Neutrophil (primary cell): ENCODE measurements at regions not wholly inside any gene's neighbourhood (a gene's known extent, or its start where the extent isn't known, plus 50 kb on each side); places are given as distances from the start of the nearest gene placed in this dataset.

ENCODE experiments used
- H3K27ac ChIP-seq: fragments of 200-600 bp; sonication (generic); 2 replicates; pipeline ENCODE4 v1.5.1; 2016; ENCODE audit warnings: mild to moderate bottlenecking, moderate library complexity
- H3K27me3 ChIP-seq: fragments of 200-600 bp; sonication (generic); 2 replicates; pipeline ENCODE4 v1.6.0; 2016; ENCODE audit warnings: mild to moderate bottlenecking
- H3K36me3 ChIP-seq: fragments of 200-600 bp; sonication (generic); 2 replicates; pipeline ENCODE4 v1.5.1; 2017
- H3K4me1 ChIP-seq, 2 experiments: fragments of 200-600 bp in 1 of 2; sonication (generic) in 1 of 2; 1 replicate in 1 of 2; 2 replicates in 1 of 2; pipeline versions ENCODE4 v1.5.1 to v1.6.1; 2013 to 2016; ENCODE audit warnings: low read depth in 1 of 2, low read length in 1 of 2, mild to moderate bottlenecking in 1 of 2, moderate library complexity in 1 of 2; ENCODE audit not compliant: control insufficient read depth in 1 of 2, insufficient read depth in 1 of 2
- H3K4me3 ChIP-seq, 2 experiments: fragments of 200-600 bp in 1 of 2; sonication (generic) in 1 of 2; 1 replicate in 1 of 2; 2 replicates in 1 of 2; pipeline ENCODE4 v1.5.1; 2013 to 2016; ENCODE audit warnings: low read depth in 1 of 2, low read length in 1 of 2, mild to moderate bottlenecking in 1 of 2, moderate library complexity in 1 of 2
- H3K9me3 ChIP-seq: fragments of 200-600 bp; sonication (generic); 2 replicates; pipeline ENCODE4 v1.5.1; 2016
- TF ChIP-seq, protein P1 (sequence below): fragments of 200-600 bp; sonication (generic); IDR thresholded peaks from 2 replicates; pipeline ENCODE4 v1.5.1; 2016; ENCODE audit warnings: antibody characterized with exemption

- Histone ChIP-seq H3K27me3 (no peaks in the 10 kb centered on the region), H3K27ac (no peak overlapping the region), H3K4me1 (no peaks in the 10 kb centered on the region), H3K4me3 (no peak overlapping the region), H3K36me3 (no peaks in the 10 kb centered on the region), H3K9me3 (no peaks in the 10 kb centered on the region)
- TF ChIP-seq, protein P1, sequence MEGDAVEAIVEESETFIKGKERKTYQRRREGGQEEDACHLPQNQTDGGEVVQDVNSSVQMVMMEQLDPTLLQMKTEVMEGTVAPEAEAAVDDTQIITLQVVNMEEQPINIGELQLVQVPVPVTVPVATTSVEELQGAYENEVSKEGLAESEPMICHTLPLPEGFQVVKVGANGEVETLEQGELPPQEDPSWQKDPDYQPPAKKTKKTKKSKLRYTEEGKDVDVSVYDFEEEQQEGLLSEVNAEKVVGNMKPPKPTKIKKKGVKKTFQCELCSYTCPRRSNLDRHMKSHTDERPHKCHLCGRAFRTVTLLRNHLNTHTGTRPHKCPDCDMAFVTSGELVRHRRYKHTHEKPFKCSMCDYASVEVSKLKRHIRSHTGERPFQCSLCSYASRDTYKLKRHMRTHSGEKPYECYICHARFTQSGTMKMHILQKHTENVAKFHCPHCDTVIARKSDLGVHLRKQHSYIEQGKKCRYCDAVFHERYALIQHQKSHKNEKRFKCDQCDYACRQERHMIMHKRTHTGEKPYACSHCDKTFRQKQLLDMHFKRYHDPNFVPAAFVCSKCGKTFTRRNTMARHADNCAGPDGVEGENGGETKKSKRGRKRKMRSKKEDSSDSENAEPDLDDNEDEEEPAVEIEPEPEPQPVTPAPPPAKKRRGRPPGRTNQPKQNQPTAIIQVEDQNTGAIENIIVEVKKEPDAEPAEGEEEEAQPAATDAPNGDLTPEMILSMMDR, result no peak
Measured at GRCh38 chr1:208606959-208607358, 362.8 kb upstream of the PLXNA2 start.

- TF ChIP-seq, protein P1, result no peak
- Histone ChIP-seq H3K27ac (no peak overlapping the region), H3K36me3 (no peaks in the 10 kb centered on the region), H3K27me3 (no peaks in the 10 kb centered on the region), H3K9me3 (no peaks in the 10 kb centered on the region), H3K4me1 (no peaks in the 10 kb centered on the region), H3K4me3 (no peak overlapping the region)
Measured at GRCh38 chr1:208607616-208608015, 363.4 kb upstream of the PLXNA2 start.

GRCh38 chr1:208614610-208615009, 370.4 kb upstream of the PLXNA2 start:
- Histone ChIP-seq H3K36me3 (no peaks in the 10 kb centered on the region), H3K4me3 (no peak overlapping the region), H3K27ac (no peak overlapping the region), H3K27me3 (no peaks in the 10 kb centered on the region), H3K9me3 (no peaks in the 10 kb centered on the region), H3K4me1 (no peaks in the 10 kb centered on the region)
- TF ChIP-seq, protein P1, result no peak

- TF ChIP-seq, protein P1, result no peak
- H3K9me3 ChIP-seq, result no peaks in the 10 kb centered on the region
- H3K36me3 ChIP-seq, result no peaks in the 10 kb centered on the region
- no peak overlapping the region for H3K4me3 ChIP-seq
- no peaks in the 10 kb centered on the region for H3K4me1 ChIP-seq
- no peaks in the 10 kb centered on the region for H3K27me3 ChIP-seq
- no peak overlapping the region for H3K27ac ChIP-seq
Measured at GRCh38 chr1:208615371-208615770, 371.2 kb upstream of the PLXNA2 start.

GRCh38 chr1:208616776-208617175, 372.6 kb upstream of the PLXNA2 start:
- Histone ChIP-seq H3K4me1 (no peaks in the 10 kb centered on the region), H3K27me3 (no peaks in the 10 kb centered on the region), H3K9me3 (no peaks in the 10 kb centered on the region), H3K36me3 (no peaks in the 10 kb centered on the region), H3K27ac (no peak overlapping the region), H3K4me3 (no peak overlapping the region)
- TF ChIP-seq, protein P1, result no peak
